ENCODE measurements at regions not wholly inside any gene's neighbourhood (a gene's known extent, or its start where the extent isn't known, plus 50 kb on each side); places are given as distances from the start of the nearest gene placed in this dataset.
"Not testable (repeated sequence)": the region's sequence is repeated elsewhere in the genome, so short reads cannot be mapped to it uniquely, and the experiment has no call there.

- 45% methylated on average over 5 of the region's 7 CpGs for WGBS
- not testable (repeated sequence) for DNase-seq (ENCODE audit: extremely low spot score)
These were observed 56.8 kb downstream of the ATP6V0E2 start for GRCh38 chr7:149930374-149931068.

GRCh38 chr7:149933776-149934175, 60.0 kb downstream of the ATP6V0E2 start:
- H3K27me3 ChIP-seq; H3K4me1 ChIP-seq; DNase-seq (ENCODE audit: extremely low spot score); H3K9me3 ChIP-seq; intact Hi-C loops (cut with DNase I); H3K36me3 ChIP-seq; H3K27ac ChIP-seq (replicated peaks in 1 of 4); H3K4me3 ChIP-seq: not testable (repeated sequence)
- WGBS: 56% methylated on average over 3 of the region's 5 CpGs

More at GRCh38 chr7:149930374-149931068, 56.8 kb downstream of the ATP6V0E2 start:
- H3K27me3 ChIP-seq; H3K9me3 ChIP-seq; H3K4me3 ChIP-seq; H3K36me3 ChIP-seq; intact Hi-C loops (cut with DNase I); H3K27ac ChIP-seq (replicated peaks in 1 of 4); H3K4me1 ChIP-seq: not testable (repeated sequence)

- H3K9me3 ChIP-seq; H3K36me3 ChIP-seq; DNase-seq (ENCODE audit: extremely low spot score); intact Hi-C loops (cut with DNase I); H3K27ac ChIP-seq (replicated peaks in 1 of 4); H3K4me1 ChIP-seq; H3K27me3 ChIP-seq; H3K4me3 ChIP-seq: not testable (repeated sequence)
- no CpG with 5 or more reads among the region's 4 CpGs for WGBS
These were observed 73.6 kb downstream of the ATP6V0E2 start for GRCh38 chr7:149947346-149947745.

GRCh38 chr7:149948444-149948843, 74.7 kb downstream of the ATP6V0E2 start:
- not testable (repeated sequence) for DNase-seq (ENCODE audit: extremely low spot score)

GRCh38 chr7:149949863-149950577, 76.3 kb downstream of the ATP6V0E2 start:
- H3K4me3 ChIP-seq; H3K27ac ChIP-seq (replicated peaks in 1 of 4); H3K36me3 ChIP-seq; DNase-seq (ENCODE audit: extremely low spot score); intact Hi-C loops (cut with DNase I); H3K4me1 ChIP-seq; H3K9me3 ChIP-seq; H3K27me3 ChIP-seq: not testable (repeated sequence)
- 57% methylated on average over 5 of the region's 13 CpGs for WGBS

More at GRCh38 chr7:149948444-149948843, 74.7 kb downstream of the ATP6V0E2 start:
- H3K27me3 ChIP-seq; intact Hi-C loops (cut with DNase I); H3K4me1 ChIP-seq; H3K4me3 ChIP-seq; H3K9me3 ChIP-seq; H3K36me3 ChIP-seq; H3K27ac ChIP-seq (replicated peaks in 1 of 4): not testable (repeated sequence)
- 76% methylated on average over 3 of the region's 13 CpGs for WGBS

GRCh38 chr7:149950578-149950924, 76.8 kb downstream of the ATP6V0E2 start:
- H3K27me3 ChIP-seq; H3K9me3 ChIP-seq; H3K36me3 ChIP-seq; DNase-seq (ENCODE audit: extremely low spot score); H3K4me1 ChIP-seq; H3K4me3 ChIP-seq; intact Hi-C loops (cut with DNase I); H3K27ac ChIP-seq (replicated peaks in 1 of 4): not testable (repeated sequence)
- WGBS: no CpG with 5 or more reads among the region's 4 CpGs

GRCh38 chr7:149951579-149951978, 77.8 kb downstream of the ATP6V0E2 start:
- H3K27me3 ChIP-seq; H3K27ac ChIP-seq (replicated peaks in 1 of 4); intact Hi-C loops (cut with DNase I); H3K9me3 ChIP-seq; H3K36me3 ChIP-seq; H3K4me3 ChIP-seq; DNase-seq (ENCODE audit: extremely low spot score); H3K4me1 ChIP-seq: not testable (repeated sequence)
- WGBS: no CpG with 5 or more reads among the region's 2 CpGs

- peaks cover 0 to 10% (median 3%) of the 10 kb centered on the region in 4 donors for H3K4me1 ChIP-seq
- 34% methylated on average over 2 of the region's 2 CpGs for WGBS
- H3K9me3 ChIP-seq; H3K27me3 ChIP-seq; H3K36me3 ChIP-seq; intact Hi-C loops (cut with DNase I); H3K4me3 ChIP-seq; DNase-seq (ENCODE audit: extremely low spot score); H3K27ac ChIP-seq (replicated peaks in 1 of 4): not testable (repeated sequence)
These were observed 85.1 kb downstream of the ATP6V0E2 start for GRCh38 chr7:149958880-149959279.

- H3K36me3 ChIP-seq; intact Hi-C loops (cut with DNase I); H3K9me3 ChIP-seq; H3K27ac ChIP-seq (replicated peaks in 1 of 4); H3K27me3 ChIP-seq; DNase-seq (ENCODE audit: extremely low spot score); H3K4me3 ChIP-seq: not testable (repeated sequence)
- peaks cover 0 to 10% (median 3%) of the 10 kb centered on the region in 4 donors for H3K4me1 ChIP-seq
These were observed 87.1 kb downstream of the ATP6V0E2 start for GRCh38 chr7:149960863-149961262.

- H3K27ac ChIP-seq (replicated peaks in 1 of 4); H3K36me3 ChIP-seq; intact Hi-C loops (cut with DNase I); H3K9me3 ChIP-seq; H3K27me3 ChIP-seq; DNase-seq (ENCODE audit: extremely low spot score); H3K4me3 ChIP-seq: not testable (repeated sequence)
- WGBS: 75% methylated on average over 2 of the region's 2 CpGs
- H3K4me1 ChIP-seq: peaks cover 0 to 10% (median 3%) of the 10 kb centered on the region in 4 donors
These were observed 88.1 kb downstream of the ATP6V0E2 start for GRCh38 chr7:149961878-149962277.

GRCh38 chr7:149962685-149963319, 89.0 kb downstream of the ATP6V0E2 start:
- H3K9me3 ChIP-seq; H3K27me3 ChIP-seq; intact Hi-C loops (cut with DNase I); H3K4me3 ChIP-seq; H3K27ac ChIP-seq (replicated peaks in 1 of 4); DNase-seq (ENCODE audit: extremely low spot score); H3K36me3 ChIP-seq: not testable (repeated sequence)
- WGBS: 56% methylated on average over 8 of the region's 8 CpGs
- peaks cover 0 to 10% (median 3%) of the 10 kb centered on the region in 4 donors for H3K4me1 ChIP-seq

GRCh38 chr7:149963985-149964384, 90.2 kb downstream of the ATP6V0E2 start:
- H3K36me3 ChIP-seq; DNase-seq (ENCODE audit: extremely low spot score); intact Hi-C loops (cut with DNase I); H3K9me3 ChIP-seq; H3K27ac ChIP-seq (replicated peaks in 1 of 4); H3K27me3 ChIP-seq; H3K4me3 ChIP-seq: not testable (repeated sequence)
- 70% methylated on average over 5 of the region's 5 CpGs for WGBS
- peaks cover 0 to 10% (median 3%) of the 10 kb centered on the region in 4 donors for H3K4me1 ChIP-seq

Measured in esophagus muscularis mucosa (tissue), 4 donors.